SK-N-MC (cell line): ENCODE measurements at regions not wholly inside any gene's neighbourhood (a gene's known extent, or its start where the extent isn't known, plus 50 kb on each side); places are given as distances from the start of the nearest gene placed in this dataset.

Source experiments
- EZH2 ChIP-seq: fragments of 200-600 bp; sonication (generic); IDR thresholded peaks from one replicate; pipeline ENCODE4 v1.6.1; 2017; ENCODE audit warnings: antibody characterized with exemption
- POLR2AphosphoS5 ChIP-seq: IDR thresholded peaks from 2 replicates; pipeline ENCODE4 v1.6.1; 2012; ENCODE audit warnings: mild to moderate bottlenecking, low read depth, low read length, borderline replicate concordance

DNA sequence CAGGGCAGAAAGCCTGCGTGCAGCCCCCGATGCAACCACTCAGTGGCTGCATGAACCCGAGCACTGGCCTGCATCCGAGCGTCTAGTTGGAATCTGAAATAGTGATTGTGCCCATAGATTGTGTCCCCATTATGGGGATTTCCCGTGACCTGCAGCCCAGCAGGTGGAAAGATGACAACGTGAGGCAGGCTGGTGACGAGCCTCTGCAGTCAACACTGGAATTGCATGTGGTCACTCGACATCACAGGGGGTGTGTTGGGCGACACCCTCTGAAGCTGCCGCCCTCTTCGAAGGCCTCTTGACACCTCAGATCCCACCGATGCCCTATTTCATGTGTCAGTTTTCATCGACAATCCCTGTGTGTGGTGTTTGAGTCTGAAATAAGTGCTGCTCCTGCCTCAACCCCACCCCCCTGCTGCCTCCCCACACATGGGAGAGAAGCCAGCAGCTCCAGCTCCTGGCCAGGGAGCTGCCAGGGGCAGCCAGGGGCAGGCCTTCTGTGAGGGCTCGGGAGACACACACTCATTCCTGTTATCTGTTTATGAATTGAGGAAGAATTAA, 172.0 kb upstream of the B3GAT1 start:
- TF ChIP-seq POLR2AphosphoS5 (no peak), EZH2 (no peak)
